ENCODE measurements at regions not wholly inside any gene's neighbourhood (a gene's known extent, or its start where the extent isn't known, plus 50 kb on each side); places are given as distances from the start of the nearest gene placed in this dataset.

DNA sequence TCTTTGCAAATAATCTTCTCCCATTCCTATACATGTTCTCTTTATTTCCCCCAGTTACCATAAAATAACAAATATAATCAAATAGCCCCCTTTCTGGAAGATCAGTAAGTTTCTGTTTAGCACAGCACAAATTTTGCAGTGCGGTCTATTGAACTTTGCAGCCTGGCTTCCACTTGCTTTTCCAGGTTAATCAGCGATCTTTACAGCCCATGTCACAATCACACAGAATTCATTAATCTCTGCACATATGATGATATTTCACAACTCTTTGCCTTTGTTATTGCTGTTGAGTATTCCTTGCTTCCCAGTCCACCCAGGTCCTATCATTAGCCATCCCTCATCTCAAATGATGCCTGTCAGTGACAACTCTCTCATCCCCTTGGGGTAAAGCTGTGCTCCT is 2358.0 kb downstream of the PCDH7 start:
- Histone ChIP-seq H3K4me2 (ENCODE audit: low read length) (no peak overlapping the region), H3K9me3 (ENCODE audit: low read length) (no peaks in the 10 kb centered on the region), H3K9me2 (ENCODE audit: insufficient read depth, low read length) (no peaks in the 10 kb centered on the region), H3K36me3 (ENCODE audit: insufficient read depth, low read length) (no peaks in the 10 kb centered on the region), H3K4me3 (ENCODE audit: low read depth, low read length, poor library complexity, severe bottlenecking) (no peak overlapping the region), H3K79me2 (ENCODE audit: insufficient read depth, low read depth, low read length) (no peaks in the 10 kb centered on the region), H3K27ac (ENCODE audit: low read depth, low read length, poor library complexity, severe bottlenecking) (no peak overlapping the region), H3K4me1 (ENCODE audit: insufficient read depth, low read length, poor library complexity, severe bottlenecking) (no peaks in the 10 kb centered on the region), H4K20me1 (ENCODE audit: insufficient read depth, low read length) (no peaks in the 10 kb centered on the region), H2AFZ (ENCODE audit: low read length) (no peak overlapping the region)
- TF ChIP-seq EZH2phosphoT487 (IDR thresholded peaks at IDR 0.05; ENCODE audit: borderline replicate concordance, low read depth, low read length): no peak
- TF ChIP-seq, protein P1, sequence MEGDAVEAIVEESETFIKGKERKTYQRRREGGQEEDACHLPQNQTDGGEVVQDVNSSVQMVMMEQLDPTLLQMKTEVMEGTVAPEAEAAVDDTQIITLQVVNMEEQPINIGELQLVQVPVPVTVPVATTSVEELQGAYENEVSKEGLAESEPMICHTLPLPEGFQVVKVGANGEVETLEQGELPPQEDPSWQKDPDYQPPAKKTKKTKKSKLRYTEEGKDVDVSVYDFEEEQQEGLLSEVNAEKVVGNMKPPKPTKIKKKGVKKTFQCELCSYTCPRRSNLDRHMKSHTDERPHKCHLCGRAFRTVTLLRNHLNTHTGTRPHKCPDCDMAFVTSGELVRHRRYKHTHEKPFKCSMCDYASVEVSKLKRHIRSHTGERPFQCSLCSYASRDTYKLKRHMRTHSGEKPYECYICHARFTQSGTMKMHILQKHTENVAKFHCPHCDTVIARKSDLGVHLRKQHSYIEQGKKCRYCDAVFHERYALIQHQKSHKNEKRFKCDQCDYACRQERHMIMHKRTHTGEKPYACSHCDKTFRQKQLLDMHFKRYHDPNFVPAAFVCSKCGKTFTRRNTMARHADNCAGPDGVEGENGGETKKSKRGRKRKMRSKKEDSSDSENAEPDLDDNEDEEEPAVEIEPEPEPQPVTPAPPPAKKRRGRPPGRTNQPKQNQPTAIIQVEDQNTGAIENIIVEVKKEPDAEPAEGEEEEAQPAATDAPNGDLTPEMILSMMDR (conservative IDR thresholded peaks at IDR 0.05; ENCODE audit: low read length): no peak
- BruUV-seq (replicated peaks): no TSS peak
- POLR2A ChIA-PET: interaction anchor here (0.6 to 0.9 kb wide), 2 partner anchors 33 to 81 kb away, joined by 3 read pairs; no protein-coding TSS in a partner anchor
- intact Hi-C loops (cut with micrococcal nuclease; ENCODE audit: unreplicated experiment): no loop called here
- DNase-seq (ENCODE audit: low spot score): no peak
- CTCF ChIA-PET (ENCODE audit: unreplicated experiment): no interaction called here

- CTCF ChIA-PET (ENCODE audit: unreplicated experiment): no interaction called here
- no peak for DNase-seq (ENCODE audit: low spot score)
- BruUV-seq (replicated peaks): no TSS peak
- no peak overlapping the region for H3K4me2 ChIP-seq (ENCODE audit: low read length)
- no peaks in the 10 kb centered on the region for H3K79me2 ChIP-seq (ENCODE audit: insufficient read depth, low read depth, low read length)
- H3K9me3 ChIP-seq (ENCODE audit: low read length): no peaks in the 10 kb centered on the region
- intact Hi-C loops (cut with micrococcal nuclease; ENCODE audit: unreplicated experiment): no loop called here
- POLR2A ChIA-PET: no interaction called here
- TF ChIP-seq, protein P1 (conservative IDR thresholded peaks at IDR 0.05; ENCODE audit: low read length): no peak
- TF ChIP-seq EZH2phosphoT487 (IDR thresholded peaks at IDR 0.05; ENCODE audit: borderline replicate concordance, low read depth, low read length): no peak
- H3K4me1 ChIP-seq (ENCODE audit: insufficient read depth, low read length, poor library complexity, severe bottlenecking): no peaks in the 10 kb centered on the region
- H3K4me3 ChIP-seq (ENCODE audit: low read depth, low read length, poor library complexity, severe bottlenecking): no peak overlapping the region
- no peak overlapping the region for H3K27ac ChIP-seq (ENCODE audit: low read depth, low read length, poor library complexity, severe bottlenecking)
- H4K20me1 ChIP-seq (ENCODE audit: insufficient read depth, low read length): no peaks in the 10 kb centered on the region
- no peaks in the 10 kb centered on the region for H3K9me2 ChIP-seq (ENCODE audit: insufficient read depth, low read length)
- no peaks in the 10 kb centered on the region for H3K36me3 ChIP-seq (ENCODE audit: insufficient read depth, low read length)
- H2AFZ ChIP-seq (ENCODE audit: low read length): no peak overlapping the region
Observed at GRCh38 chr4:33080275-33080674, 2360.1 kb downstream of the PCDH7 start.

DNA sequence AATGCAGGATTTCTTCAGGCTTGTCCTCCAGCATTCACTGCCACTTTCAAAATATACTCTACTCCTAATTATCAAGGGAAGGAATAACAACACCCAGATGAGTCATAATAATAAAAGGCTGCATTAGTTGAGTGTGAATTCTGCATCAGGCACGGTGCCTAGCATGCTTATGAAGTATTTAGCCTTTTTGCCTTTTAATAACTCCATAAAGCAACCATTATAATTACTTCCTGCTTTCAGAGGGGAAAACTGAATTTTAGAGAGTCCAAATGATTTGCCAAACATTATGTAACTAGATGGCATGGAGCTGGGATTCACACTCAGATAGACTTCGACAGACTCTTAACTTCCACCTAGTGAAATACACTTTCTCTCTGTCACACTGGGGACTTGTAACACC is 2365.5 kb downstream of the PCDH7 start:
- Histone ChIP-seq H3K36me3 (ENCODE audit: insufficient read depth, low read length) (no peaks in the 10 kb centered on the region), H2AFZ (ENCODE audit: low read length) (no peak overlapping the region), H3K9me2 (ENCODE audit: insufficient read depth, low read length) (no peaks in the 10 kb centered on the region), H3K4me2 (ENCODE audit: low read length) (no peak overlapping the region), H3K4me1 (ENCODE audit: insufficient read depth, low read length, poor library complexity, severe bottlenecking) (no peaks in the 10 kb centered on the region), H3K27ac (ENCODE audit: low read depth, low read length, poor library complexity, severe bottlenecking) (no peak overlapping the region), H3K9me3 (ENCODE audit: low read length) (no peaks in the 10 kb centered on the region), H4K20me1 (ENCODE audit: insufficient read depth, low read length) (no peaks in the 10 kb centered on the region), H3K4me3 (ENCODE audit: low read depth, low read length, poor library complexity, severe bottlenecking) (no peak overlapping the region), H3K79me2 (ENCODE audit: insufficient read depth, low read depth, low read length) (no peaks in the 10 kb centered on the region)
- intact Hi-C loops (cut with micrococcal nuclease; ENCODE audit: unreplicated experiment): no loop called here
- DNase-seq (ENCODE audit: low spot score): no peak
- CTCF ChIA-PET (ENCODE audit: unreplicated experiment): no interaction called here
- POLR2A ChIA-PET: no interaction called here
- TF ChIP-seq, protein P1 (conservative IDR thresholded peaks at IDR 0.05; ENCODE audit: low read length): no peak
- no peak for TF ChIP-seq EZH2phosphoT487 (IDR thresholded peaks at IDR 0.05; ENCODE audit: borderline replicate concordance, low read depth, low read length)
- no TSS peak for BruUV-seq (replicated peaks)
